GM19351 (cell line): ENCODE measurements at regions not wholly inside any gene's neighbourhood (a gene's known extent, or its start where the extent isn't known, plus 50 kb on each side); places are given as distances from the start of the nearest gene placed in this dataset.
A peak's percentile ranks its signal among the peaks of the same experiment; 100 is the strongest.

Experiments
- ATAC-seq: cut with Tn5 transposase; IDR thresholded peaks from one replicate; pipeline ENCODE4 v1.9.1; 2021; ENCODE audit warnings: mild to moderate bottlenecking, moderate library complexity; ENCODE audit not compliant: unreplicated experiment

DNA sequence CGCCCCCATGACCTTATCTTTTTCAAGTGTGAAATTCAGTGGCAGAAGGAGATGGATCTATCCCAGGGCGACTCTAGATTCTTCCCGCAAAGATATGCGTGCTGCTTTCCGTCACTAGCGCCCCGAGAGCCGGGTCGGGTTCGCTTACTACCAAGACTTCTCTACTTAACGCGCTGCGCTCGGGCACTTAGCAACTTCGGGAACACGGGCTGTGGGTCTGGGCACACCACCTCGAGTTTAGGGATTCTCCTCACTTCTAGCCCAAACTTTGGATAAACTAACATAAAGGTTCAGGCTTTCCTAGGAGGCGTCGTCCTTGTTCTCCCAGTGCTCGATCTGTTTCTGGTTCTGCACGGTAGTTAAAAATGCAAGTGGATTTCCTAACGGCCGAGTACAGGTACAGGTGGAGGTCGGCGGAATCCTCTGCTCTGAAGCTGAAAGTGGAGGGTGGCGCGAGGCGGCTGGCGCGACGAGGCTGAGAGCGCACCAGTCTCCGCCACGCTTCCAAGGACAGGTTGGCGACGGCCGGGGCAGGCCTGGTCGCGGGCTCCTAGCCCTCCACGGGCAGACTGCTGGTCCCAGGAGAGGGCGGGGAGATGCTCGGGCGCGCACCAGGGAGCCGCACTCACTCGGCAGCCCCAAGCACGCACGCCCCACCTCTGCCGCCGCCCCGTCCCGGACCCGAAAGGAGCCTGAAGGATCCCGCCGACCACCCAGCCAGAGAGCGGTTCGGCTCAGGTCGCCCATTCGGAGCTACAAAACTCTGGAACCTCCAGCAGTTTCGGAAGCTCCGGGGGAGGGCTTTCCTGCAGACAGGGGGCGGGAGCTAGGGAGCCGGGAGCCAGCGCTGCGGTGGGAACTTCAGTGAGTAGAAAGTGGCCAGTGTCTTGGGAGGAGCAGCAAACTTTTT, 100.8 kb upstream of the TENM3 start:
- ATAC-seq: no peak

- ATAC-seq: no peak
Observed at GRCh38 chr4:182143086-182143821, 99.9 kb upstream of the TENM3 start.

GRCh38 chr4:182143822-182144625, 99.2 kb upstream of the TENM3 start:
- peak; percentile 36 for ATAC-seq

- peak; percentile 55 for ATAC-seq
Observed at GRCh38 chr4:182144626-182145333, 98.4 kb upstream of the TENM3 start.

- ATAC-seq: no peak
Observed at GRCh38 chr4:182145334-182145905, 97.8 kb upstream of the TENM3 start.

GRCh38 chr4:182147391-182147790, 95.8 kb upstream of the TENM3 start:
- ATAC-seq: no peak

DNA sequence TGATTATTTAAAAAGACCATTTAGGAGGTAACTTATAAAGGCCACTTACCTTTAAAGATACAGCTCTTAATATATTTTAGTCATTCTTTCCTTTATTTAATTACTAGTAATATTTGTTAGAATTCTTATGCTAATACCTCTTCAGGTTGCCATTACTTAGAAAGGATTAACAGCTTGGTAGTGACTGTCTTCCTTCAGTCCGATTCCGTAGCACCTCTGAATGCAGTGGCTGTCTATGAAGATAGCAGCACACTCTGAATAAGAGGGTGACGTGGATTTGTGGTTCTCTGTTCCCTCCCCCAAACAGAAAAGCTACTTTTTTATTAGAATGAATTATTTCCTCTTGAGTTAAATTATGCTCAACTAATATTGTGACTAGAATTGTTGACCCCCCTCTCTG, 92.6 kb upstream of the TENM3 start:
- ATAC-seq: no peak

- no peak for ATAC-seq
Observed at GRCh38 chr4:182155806-182156205, 87.4 kb upstream of the TENM3 start.

DNA sequence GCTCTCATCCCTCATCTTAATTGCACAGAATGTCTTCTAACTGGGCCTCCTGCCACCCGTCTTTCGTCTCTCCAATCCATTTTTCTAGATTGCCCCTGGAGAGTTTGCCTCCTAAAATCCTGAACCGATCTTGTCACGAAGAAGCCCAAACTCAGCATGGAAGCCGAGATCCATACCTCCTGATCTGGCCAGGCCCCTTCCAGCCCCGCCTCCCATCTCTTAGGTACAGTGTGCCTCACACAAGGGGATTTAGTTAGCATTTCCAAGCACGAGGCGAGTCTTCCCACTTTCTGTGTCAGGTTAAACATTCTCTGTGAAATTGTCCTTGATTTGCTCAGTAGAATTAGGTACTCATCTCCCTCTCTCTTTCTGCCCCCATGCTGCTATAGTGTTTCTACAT, 80.0 kb upstream of the TENM3 start:
- no peak for ATAC-seq

DNA sequence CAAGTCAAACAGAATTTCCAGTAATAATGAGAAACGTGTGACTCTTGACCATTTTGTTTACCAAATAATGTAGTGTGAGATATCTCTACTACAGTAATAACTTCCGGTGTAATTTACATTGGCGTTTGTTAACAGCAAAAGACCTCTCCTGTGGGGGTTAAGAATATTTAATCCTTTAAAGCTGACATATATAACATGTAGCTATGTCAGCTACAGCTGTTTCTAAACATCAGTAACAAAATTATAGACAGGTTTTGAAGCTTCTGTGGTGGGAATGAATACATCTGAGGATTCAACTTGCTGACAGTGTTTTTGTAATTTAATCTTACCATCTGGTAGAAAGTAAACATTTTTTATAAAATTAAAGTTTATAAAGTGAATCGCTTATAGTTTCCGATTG, 73.6 kb upstream of the TENM3 start:
- no peak for ATAC-seq

DNA sequence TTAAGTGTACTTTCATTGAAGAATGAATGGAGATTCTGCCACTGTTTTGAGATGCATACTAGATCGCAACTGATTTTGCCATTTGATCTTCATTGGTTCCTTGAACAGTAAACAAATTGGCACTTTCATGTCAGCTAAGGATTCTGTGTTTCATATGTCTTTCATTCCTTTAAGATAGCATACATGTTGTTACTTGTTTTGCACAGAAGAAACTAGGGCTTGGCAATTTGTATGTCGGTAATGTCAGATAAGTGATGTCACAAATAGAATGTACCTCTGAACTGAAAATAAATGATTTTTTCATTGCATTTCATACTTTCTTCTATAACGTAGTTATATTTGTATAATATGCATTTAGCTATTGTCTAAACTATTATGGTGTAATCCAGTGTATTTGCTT, 73.2 kb upstream of the TENM3 start:
- no peak for ATAC-seq

DNA sequence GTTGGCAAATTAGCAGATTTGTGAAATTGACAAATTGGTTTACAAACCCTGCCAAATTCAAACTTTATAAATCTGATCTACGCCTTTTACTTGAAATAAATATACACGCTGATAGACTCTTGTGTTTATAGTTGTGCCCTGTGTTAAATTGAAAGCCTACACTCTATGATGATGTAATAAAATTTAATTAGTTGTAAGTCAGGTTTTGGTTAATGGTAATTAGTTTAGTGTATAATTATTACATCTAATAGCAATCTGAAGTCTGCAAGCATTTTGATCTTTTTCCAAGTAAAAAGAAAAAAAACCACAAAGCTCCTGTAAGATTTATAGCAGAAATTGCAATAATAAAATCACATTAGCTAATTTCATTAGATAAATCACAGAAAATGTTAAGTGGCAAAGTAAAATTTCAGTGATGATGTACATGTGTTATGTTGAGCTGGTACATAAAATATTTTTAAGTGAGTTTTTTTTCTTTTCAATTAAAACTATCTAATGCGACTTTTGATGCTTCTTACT, 72.7 kb upstream of the TENM3 start:
- ATAC-seq: no peak

- no peak for ATAC-seq
Observed at GRCh38 chr4:182174979-182175378, 68.2 kb upstream of the TENM3 start.

- no peak for ATAC-seq
Observed at GRCh38 chr4:182175788-182176519, 67.2 kb upstream of the TENM3 start.

GRCh38 chr4:182177166-182177565, 66.0 kb upstream of the TENM3 start:
- no peak for ATAC-seq

- no peak for ATAC-seq
Observed at GRCh38 chr4:182179105-182179504, 64.1 kb upstream of the TENM3 start.

DNA sequence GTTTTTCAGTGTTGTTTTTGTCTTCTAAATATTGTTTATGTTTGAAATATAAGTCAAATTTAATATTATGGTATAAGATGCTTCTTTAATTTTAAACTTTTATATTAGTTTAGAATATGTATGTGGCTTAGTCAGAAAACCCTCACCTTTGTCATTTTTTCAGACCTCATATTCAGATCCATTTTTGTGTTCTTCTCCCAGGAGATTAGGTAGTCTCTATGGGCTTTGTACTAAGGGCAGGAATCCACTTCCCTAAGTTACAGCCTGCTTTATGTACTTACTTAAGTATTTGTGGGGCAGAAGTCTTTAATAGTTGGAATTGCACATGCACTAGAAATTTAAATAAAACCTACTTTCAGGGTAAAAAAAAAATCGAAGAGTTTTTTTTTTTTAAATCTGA, 63.5 kb upstream of the TENM3 start:
- no peak for ATAC-seq

GRCh38 chr4:182185491-182185890, 57.7 kb upstream of the TENM3 start:
- no peak for ATAC-seq

- no peak for ATAC-seq
Observed at GRCh38 chr4:182187674-182188073, 55.5 kb upstream of the TENM3 start.
